Thymus (tissue), 11 donors: ENCODE measurements at regions not wholly inside any gene's neighbourhood (a gene's known extent, or its start where the extent isn't known, plus 50 kb on each side); places are given as distances from the start of the nearest gene placed in this dataset.

Source experiments
- DNase-seq, 9 donors: peaks; one replicate each; pipeline ENCODE4 v3.0.0-alpha.2; 2013; ENCODE audit warnings: low spot score in 9 of 9, low read depth in 6 of 9, missing footprints in 1 of 9
- H3K27ac ChIP-seq, 2 donors: one replicate each; pipeline ENCODE4 v1.5.1; 2013; ENCODE audit warnings: control low read depth in 1 of 2, low read depth in 1 of 2, low read length in 1 of 2, mild to moderate bottlenecking in 1 of 2, moderate library complexity in 1 of 2
- H3K27me3 ChIP-seq, 2 donors: one replicate each; pipeline ENCODE4 v1.5.1; 2013; ENCODE audit warnings: low read length in 1 of 2; ENCODE audit not compliant: control insufficient read depth in 2 of 2, insufficient read depth in 1 of 2
- H3K36me3 ChIP-seq, 2 donors: one replicate each; pipeline ENCODE4 v1.5.1; 2013; ENCODE audit warnings: low read length in 1 of 2, mild to moderate bottlenecking in 1 of 2, moderate library complexity in 1 of 2; ENCODE audit not compliant: control insufficient read depth in 2 of 2, insufficient read depth in 2 of 2
- H3K4me1 ChIP-seq, 2 donors: one replicate each; pipeline ENCODE4 v1.5.1; 2013; ENCODE audit warnings: low read length in 2 of 2; ENCODE audit not compliant: control insufficient read depth in 2 of 2, insufficient read depth in 2 of 2
- H3K4me3 ChIP-seq, 2 donors: one replicate each; pipeline ENCODE4 v1.5.1; 2013; ENCODE audit warnings: low read length in 2 of 2, control low read depth in 1 of 2, mild to moderate bottlenecking in 1 of 2
- H3K9me3 ChIP-seq, 2 donors: one replicate each; pipeline ENCODE4 v1.5.1; 2013; ENCODE audit warnings: low read length in 1 of 2, mild to moderate bottlenecking in 1 of 2; ENCODE audit not compliant: control insufficient read depth in 2 of 2, insufficient read depth in 1 of 2
- WGBS: extraction: QIAGEN DNeasy Blood & Tissue Kit; methylation state at CpG from one replicate; pipeline ENCODE4 v1.1.7; 2013; 5-methylcytosine and 5-hydroxymethylcytosine counted together
- donor health status: healthy.

- WGBS, result 76% methylated on average over 8 of the region's 8 CpGs
- Histone ChIP-seq H3K9me3 (no peaks in the 10 kb centered on the region), H3K4me1 (peaks cover 18 to 52% of the 10 kb centered on the region in 2 donors), H3K27ac (no peak overlapping the region), H3K36me3 (no peaks in the 10 kb centered on the region), H3K4me3 (no peak overlapping the region), H3K27me3 (peaks cover 0 to 30% of the 10 kb centered on the region in 2 donors)
- no peak for DNase-seq
These were observed 232.3 kb downstream of the HAUS1 start for GRCh38 chr18:46336278-46337111.

GRCh38 chr18:46337271-46337670, 233.1 kb downstream of the HAUS1 start:
- H3K4me3 ChIP-seq, result no peak overlapping the region
- peaks cover 18 to 52% of the 10 kb centered on the region in 2 donors for H3K4me1 ChIP-seq
- 66% methylated on average over 10 of the region's 10 CpGs for WGBS

GRCh38 chr18:46338205-46338604, 234.0 kb downstream of the HAUS1 start:
- WGBS, result 47% methylated on average over 2 of the region's 2 CpGs
- Histone ChIP-seq H3K27me3 (peaks cover 0 to 18% of the 10 kb centered on the region in 2 donors), H3K27ac (peak overlapping the region in 1 of 2 donors; percentile 7), H3K9me3 (no peaks in the 10 kb centered on the region), H3K4me3 (no peak overlapping the region), H3K4me1 (peaks cover 17 to 50% of the 10 kb centered on the region in 2 donors), H3K36me3 (no peaks in the 10 kb centered on the region)
- DNase-seq, result peak in 1 of 9 donors; percentile 38

More at GRCh38 chr18:46337271-46337670, 233.1 kb downstream of the HAUS1 start:
- no peak overlapping the region for H3K27ac ChIP-seq
- no peak for DNase-seq
- no peaks in the 10 kb centered on the region for H3K9me3 ChIP-seq
- H3K36me3 ChIP-seq, result no peaks in the 10 kb centered on the region
- H3K27me3 ChIP-seq, result peaks cover 0 to 27% of the 10 kb centered on the region in 2 donors

- Histone ChIP-seq H3K9me3 (no peaks in the 10 kb centered on the region), H3K4me1 (peaks cover 15 to 52% of the 10 kb centered on the region in 2 donors), H3K27me3 (peaks cover 0 to 14% of the 10 kb centered on the region in 2 donors), H3K36me3 (no peaks in the 10 kb centered on the region), H3K4me3 (no peak overlapping the region), H3K27ac (no peak overlapping the region)
- 17% methylated on average over 7 of the region's 7 CpGs for WGBS
- peak in 1 of 9 donors; percentile 38 for DNase-seq
These were observed 234.6 kb downstream of the HAUS1 start for GRCh38 chr18:46338766-46339165.

- peaks cover 0 to 2% of the 10 kb centered on the region in 2 donors for H3K27me3 ChIP-seq
- H3K9me3 ChIP-seq, result no peaks in the 10 kb centered on the region
- H3K4me1 ChIP-seq, result peaks cover 21 to 60% of the 10 kb centered on the region in 2 donors
- 96% methylated on average over 7 of the region's 7 CpGs for WGBS
- H3K27ac ChIP-seq, result no peak overlapping the region
- no peak overlapping the region for H3K4me3 ChIP-seq
- no peak for DNase-seq
- H3K36me3 ChIP-seq, result no peaks in the 10 kb centered on the region
These were observed 236.5 kb downstream of the HAUS1 start for GRCh38 chr18:46340716-46341115.

GRCh38 chr18:46341986-46342525, 237.9 kb downstream of the HAUS1 start:
- Histone ChIP-seq H3K27me3 (no peaks in the 10 kb centered on the region), H3K27ac (no peak overlapping the region), H3K9me3 (no peaks in the 10 kb centered on the region), H3K36me3 (no peaks in the 10 kb centered on the region), H3K4me3 (no peak overlapping the region), H3K4me1 (peaks cover 28 to 65% of the 10 kb centered on the region in 2 donors)
- 87% methylated on average over 6 of the region's 6 CpGs for WGBS
- no peak for DNase-seq

GRCh38 chr18:46343456-46343855, 239.3 kb downstream of the HAUS1 start:
- H3K4me3 ChIP-seq, result no peak overlapping the region
- no peaks in the 10 kb centered on the region for H3K36me3 ChIP-seq
- H3K27me3 ChIP-seq, result no peaks in the 10 kb centered on the region
- H3K4me1 ChIP-seq, result peaks cover 21 to 56% of the 10 kb centered on the region in 2 donors
- no peak for DNase-seq
- peak overlapping the region in 1 of 2 donors; percentile 69 for H3K27ac ChIP-seq
- WGBS, result 78% methylated on average over 7 of the region's 7 CpGs
- H3K9me3 ChIP-seq, result no peaks in the 10 kb centered on the region

GRCh38 chr18:46343931-46344372, 239.8 kb downstream of the HAUS1 start:
- H3K27me3 ChIP-seq, result no peaks in the 10 kb centered on the region
- DNase-seq, result peak in 8 of 9 donors; percentile 50 to 92 (median 71)
- peak overlapping the region in 1 of 2 donors; percentile 69 for H3K27ac ChIP-seq
- no peak overlapping the region for H3K4me3 ChIP-seq
- H3K9me3 ChIP-seq, result no peaks in the 10 kb centered on the region
- peaks cover 17 to 51% of the 10 kb centered on the region in 2 donors for H3K4me1 ChIP-seq
- no peaks in the 10 kb centered on the region for H3K36me3 ChIP-seq
- 5% methylated on average over 10 of the region's 10 CpGs for whole genome bisulfite sequencing
